Erythroblast (primary cell): ENCODE measurements at regions not wholly inside any gene's neighbourhood (a gene's known extent, or its start where the extent isn't known, plus 50 kb on each side); places are given as distances from the start of the nearest gene placed in this dataset.

Experiments
- GATA1 ChIP-seq: IDR thresholded peaks from 2 replicates; pipeline ENCODE4 v1.6.1; 2011; ENCODE audit warnings: low read depth, mild to moderate bottlenecking, control low read depth, low read length, moderate library complexity
- POLR2A ChIP-seq: IDR thresholded peaks from 2 replicates; pipeline ENCODE4 v1.6.1; 2011; ENCODE audit warnings: mild to moderate bottlenecking, low read length

DNA sequence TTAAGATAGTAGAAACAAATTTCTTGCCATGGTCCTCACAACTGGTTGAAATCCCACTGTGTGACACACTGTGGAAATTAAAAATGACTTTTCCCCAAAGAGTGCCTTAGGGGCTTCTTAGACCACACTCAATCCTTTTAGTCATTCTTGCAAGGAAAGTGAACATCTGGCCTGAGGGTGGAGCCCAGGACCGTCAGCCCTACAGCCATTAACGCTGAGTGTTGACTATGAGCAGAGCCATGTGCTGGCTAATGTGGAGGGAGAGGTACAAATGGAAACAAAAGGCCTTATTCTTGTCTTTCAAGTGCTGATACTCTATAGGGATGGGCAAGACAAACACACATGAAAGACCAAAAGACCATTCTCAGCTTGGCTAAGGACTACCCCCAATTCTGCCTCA lies 456.5 kb downstream of the ZSWIM6 start:
- TF ChIP-seq POLR2A (no peak), GATA1 (no peak)
